GM12878 (cell line): ENCODE measurements at regions not wholly inside any gene's neighbourhood (a gene's known extent, or its start where the extent isn't known, plus 50 kb on each side); places are given as distances from the start of the nearest gene placed in this dataset.

Experiments
- ATAC-seq: fragments of 200-7000 bp; cut with Tn5 transposase; 3 replicates; pipeline ENCODE4 v1.9.1; 2020; ENCODE audit warnings: mild to moderate bottlenecking, moderate library complexity
- BruUV-seq: library from RNA; stranded (reverse); fragments of 400-500 nt; replicated peaks from 2 replicates; lab custom pipeline; 2021; lab: Mats Ljungman, UMichigan
- CTCF ChIA-PET: fragments of 300-600 bp; sonication (Branson Sonifier 250); formaldehyde crosslinking; extraction: SDS; loops from one replicate; lab custom pipeline; 2021; ENCODE audit warnings: inconsistent platforms; lab: Yijun Ruan, JAX
- POLR2A ChIA-PET: fragments of 350-600 bp; formaldehyde crosslinking; extraction: SDS; loops from one replicate; lab custom pipeline; 2021; ENCODE audit warnings: inconsistent platforms; lab: Charles Lee
- RAD21 ChIA-PET: fragments of 300-600 bp; sonication (Branson Sonifier 250); formaldehyde crosslinking; loops from one replicate; lab custom pipeline; 2023; ENCODE audit warnings: antibody characterized with exemption; ENCODE audit not compliant: unreplicated experiment; lab: Charles Lee
- SMC1A ChIA-PET: fragments of 300-600 bp; sonication (Branson Sonifier 250); formaldehyde crosslinking; loops from one replicate; lab custom pipeline; 2023; ENCODE audit not compliant: unreplicated experiment, uncharacterized antibody; lab: Charles Lee
- DNase-seq: peaks from one replicate; pipeline ENCODE4 v3.0.0-alpha.2; 2011; ENCODE audit warnings: low read depth, low spot score
- FAIRE-seq: peaks from 3 replicates; lab custom pipeline; 2011; peaks lifted over from hg19 to GRCh38; lab: Jason Lieb, UNC
- H2AFZ ChIP-seq: 2 replicates; pipeline ENCODE4 v1.6.0; 2011; ENCODE audit warnings: low read depth, low read length, control low read depth; ENCODE audit not compliant: control insufficient read depth
- H3K27ac ChIP-seq: 2 replicates; pipeline ENCODE4 v1.5.1; 2011; ENCODE audit warnings: control low read depth; ENCODE audit not compliant: control insufficient read depth, insufficient read depth
- H3K27me3 ChIP-seq, 2 experiments: replicated peaks in 1 of 2; 2 replicates each; pipeline versions ENCODE4 v1.6.0 to v1.6.1; 2011; ENCODE audit warnings: low read length in 1 of 2; ENCODE audit not compliant: control insufficient read depth in 2 of 2, insufficient read depth in 2 of 2
- H3K36me3 ChIP-seq, 2 experiments: 2 replicates each; pipeline ENCODE4 v1.5.1; 2011; ENCODE audit warnings: low read length in 1 of 2; ENCODE audit not compliant: control insufficient read depth in 2 of 2, insufficient read depth in 2 of 2
- H3K4me1 ChIP-seq: 2 replicates; pipeline ENCODE4 v1.6.1; 2011; ENCODE audit warnings: mild to moderate bottlenecking, low read length, moderate library complexity, mixed read lengths; ENCODE audit not compliant: control insufficient read depth, insufficient read depth
- H3K4me2 ChIP-seq: 2 replicates; pipeline ENCODE4 v1.6.0; 2011; ENCODE audit warnings: control low read depth; ENCODE audit not compliant: control insufficient read depth, insufficient read depth
- H3K4me3 ChIP-seq: fragments of 200-600 bp; sonication (generic); 2 replicates; pipeline ENCODE4 v1.5.1; 2016
- H3K79me2 ChIP-seq: 2 replicates; pipeline ENCODE4 v1.6.0; 2011; ENCODE audit warnings: low read length; ENCODE audit not compliant: control insufficient read depth, insufficient read depth
- H3K9ac ChIP-seq: 2 replicates; pipeline ENCODE4 v1.8.0; 2011; ENCODE audit warnings: low read length, control low read depth, mixed read lengths; ENCODE audit not compliant: control insufficient read depth, insufficient read depth
- H3K9me3 ChIP-seq: replicated peaks from 3 replicates; pipeline ENCODE4 v1.5.1; 2011; ENCODE audit warnings: mild to moderate bottlenecking, low read length; ENCODE audit not compliant: control insufficient read depth, insufficient read depth
- H4K20me1 ChIP-seq: 2 replicates; pipeline ENCODE4 v1.6.0; 2011; ENCODE audit not compliant: control insufficient read depth, insufficient read depth
- BHLHE40 ChIP-seq, 2 experiments: fragments of 450-650 bp in 1 of 2; IDR thresholded peaks; 2 replicates each; pipeline ENCODE4 v1.6.1; 2011 to 2017; ENCODE audit warnings: low read depth in 2 of 2, borderline replicate concordance in 1 of 2, improper control_type of control experiment in 1 of 2, low read length in 1 of 2, mild to moderate bottlenecking in 1 of 2
- CEBPB ChIP-seq, 2 experiments: fragments of 150-350 bp in 1 of 2; IDR thresholded peaks; 2 replicates each; pipeline ENCODE4 v1.6.1; 2012 to 2014; ENCODE audit warnings: low read depth in 2 of 2, low read length in 2 of 2, borderline replicate concordance in 1 of 2, inconsistent platforms in 1 of 2
- CHD2 ChIP-seq: IDR thresholded peaks from 2 replicates; pipeline ENCODE4 v1.6.1; 2011; ENCODE audit warnings: low read depth, low read length, improper control_type of control experiment, borderline replicate concordance
- CHD4 ChIP-seq: fragments of 200-600 bp; sonication (generic); IDR thresholded peaks from 2 replicates; pipeline ENCODE4 v1.6.1; 2016; ENCODE audit warnings: mild to moderate bottlenecking
- NFYB ChIP-seq: IDR thresholded peaks from 2 replicates; pipeline ENCODE4 v1.6.1; 2011; ENCODE audit warnings: low read depth, mild to moderate bottlenecking, low read length, improper control_type of control experiment, moderate library complexity; ENCODE audit not compliant: insufficient read depth
- NR2F1 ChIP-seq: fragments of 450-650 bp; conservative IDR thresholded peaks from 2 replicates; pipeline ENCODE4 v1.6.1; 2017; ENCODE audit warnings: mild to moderate bottlenecking
- TARDBP ChIP-seq: IDR thresholded peaks from 2 replicates; pipeline ENCODE4 v1.6.1; 2016; ENCODE audit warnings: borderline replicate concordance
- TBL1XR1 ChIP-seq: IDR thresholded peaks from 2 replicates; pipeline ENCODE4 v1.6.1; 2012; ENCODE audit warnings: low read depth, low read length, improper control_type of control experiment
- YY1 ChIP-seq: IDR thresholded peaks from 2 replicates; pipeline ENCODE4 v1.6.1; 2011; ENCODE audit warnings: low read depth, mild to moderate bottlenecking, low read length
- WGBS: methylation state at CpG from one replicate; pipeline ENCODE4 v1.1.6; 2016; ENCODE audit warnings: low lambda C conversion rate; ENCODE audit not compliant: insufficient replicate concordance, insufficient coverage; ENCODE audit errors: missing lambda C conversion rate; 5-methylcytosine and 5-hydroxymethylcytosine counted together
- in situ Hi-C: fragments of 300-500 bp; cut with MboI; formaldehyde crosslinking; loops from 9 replicates; pipeline ENCODE4 v1.14.3; 2018; ENCODE audit warnings: mixed read lengths
- intact Hi-C: fragments of 100-400 bp; cut with micrococcal nuclease; formaldehyde crosslinking; loops from one replicate; pipeline ENCODE4 v1.14.2; 2022; ENCODE audit not compliant: unreplicated experiment
- TF ChIP-seq, protein P1 (sequence below): fragments of 450-650 bp; IDR thresholded peaks from 2 replicates; pipeline ENCODE4 v1.6.1; 2018; ENCODE audit warnings: mild to moderate bottlenecking, low read depth, moderate library complexity; ENCODE audit not compliant: partially characterized antibody
- TF ChIP-seq, protein P2 (sequence below): fragments of 450-650 bp; IDR thresholded peaks from 2 replicates; pipeline ENCODE4 v1.6.1; 2017; ENCODE audit warnings: mild to moderate bottlenecking
- TF ChIP-seq, protein P3 (sequence below): fragments of 150-350 bp; IDR thresholded peaks from 2 replicates; pipeline ENCODE4 v1.6.1; 2014; ENCODE audit warnings: mild to moderate bottlenecking, low read depth, low read length
- TF ChIP-seq, protein P4 (sequence below): fragments of 450-650 bp; formaldehyde crosslinking; IDR thresholded peaks from 2 replicates; pipeline ENCODE4 v1.4.0; 2022; ENCODE audit warnings: mild to moderate bottlenecking, moderate library complexity
- TF ChIP-seq, protein P5 (sequence below): IDR thresholded peaks from 2 replicates; pipeline ENCODE4 v1.6.1; 2011; ENCODE audit warnings: borderline replicate concordance, low read depth, mild to moderate bottlenecking, moderate library complexity, low read length; ENCODE audit not compliant: insufficient read depth, poor library complexity, severe bottlenecking

DNA sequence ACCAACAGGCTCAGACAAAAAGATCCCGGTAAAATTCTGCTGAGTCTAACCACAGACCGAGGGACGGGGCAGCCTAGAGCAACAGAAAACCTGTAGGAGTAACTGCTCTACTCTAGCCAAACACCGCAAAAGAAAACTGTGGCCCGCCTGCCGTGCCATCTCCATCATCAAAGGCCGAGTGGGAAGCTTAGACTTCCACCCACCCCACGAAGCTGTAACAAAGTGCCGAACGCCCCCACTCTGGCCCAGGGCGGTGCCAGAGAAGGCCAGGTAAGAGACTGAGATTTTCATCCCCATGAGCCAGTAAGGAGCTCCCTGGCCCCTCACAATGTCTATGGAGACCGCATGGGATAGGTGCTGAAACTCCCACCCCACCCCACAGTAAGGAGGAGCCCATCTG is 231.9 kb upstream of the COX10 start:
- ChIA-PET RAD21 (no interaction called here), CTCF (no interaction called here), POLR2A (no interaction called here), SMC1A (no interaction called here)
- DNase-seq: no peak
- 57% methylated on average over 12 of the region's 12 CpGs for WGBS
- Histone ChIP-seq H3K27me3 (no peaks in the 10 kb centered on the region), H3K4me3 (no peak overlapping the region), H3K36me3 (no peaks in the 10 kb centered on the region), H3K27ac (no peak overlapping the region), H3K9ac (no peak overlapping the region), H3K79me2 (no peaks in the 10 kb centered on the region), H4K20me1 (no peaks in the 10 kb centered on the region), H3K4me1 (no peaks in the 10 kb centered on the region), H3K4me2 (no peak overlapping the region), H3K9me3 (no peaks in the 10 kb centered on the region), H2AFZ (no peak overlapping the region)
- no peak for FAIRE-seq
- intact Hi-C loops (no loop called here), in situ Hi-C loops (no loop called here)
- BruUV-seq: no TSS peak
- ATAC-seq: no peak
- TF ChIP-seq NR2F1 (no peak), TBL1XR1 (no peak), CHD2 (no peak), BHLHE40 (IDR thresholded peaks at IDR 0.05; ENCODE audit: borderline replicate concordance in 1 of 2, low read depth in 2 of 2, low read length in 1 of 2) (no peak), TARDBP (no peak), CHD4 (no peak), NFYB (no peak), YY1 (no peak), CEBPB (IDR thresholded peaks at IDR 0.05; ENCODE audit: borderline replicate concordance in 1 of 2, low read depth in 2 of 2, low read length in 2 of 2) (no peak)
- TF ChIP-seq, protein P1, sequence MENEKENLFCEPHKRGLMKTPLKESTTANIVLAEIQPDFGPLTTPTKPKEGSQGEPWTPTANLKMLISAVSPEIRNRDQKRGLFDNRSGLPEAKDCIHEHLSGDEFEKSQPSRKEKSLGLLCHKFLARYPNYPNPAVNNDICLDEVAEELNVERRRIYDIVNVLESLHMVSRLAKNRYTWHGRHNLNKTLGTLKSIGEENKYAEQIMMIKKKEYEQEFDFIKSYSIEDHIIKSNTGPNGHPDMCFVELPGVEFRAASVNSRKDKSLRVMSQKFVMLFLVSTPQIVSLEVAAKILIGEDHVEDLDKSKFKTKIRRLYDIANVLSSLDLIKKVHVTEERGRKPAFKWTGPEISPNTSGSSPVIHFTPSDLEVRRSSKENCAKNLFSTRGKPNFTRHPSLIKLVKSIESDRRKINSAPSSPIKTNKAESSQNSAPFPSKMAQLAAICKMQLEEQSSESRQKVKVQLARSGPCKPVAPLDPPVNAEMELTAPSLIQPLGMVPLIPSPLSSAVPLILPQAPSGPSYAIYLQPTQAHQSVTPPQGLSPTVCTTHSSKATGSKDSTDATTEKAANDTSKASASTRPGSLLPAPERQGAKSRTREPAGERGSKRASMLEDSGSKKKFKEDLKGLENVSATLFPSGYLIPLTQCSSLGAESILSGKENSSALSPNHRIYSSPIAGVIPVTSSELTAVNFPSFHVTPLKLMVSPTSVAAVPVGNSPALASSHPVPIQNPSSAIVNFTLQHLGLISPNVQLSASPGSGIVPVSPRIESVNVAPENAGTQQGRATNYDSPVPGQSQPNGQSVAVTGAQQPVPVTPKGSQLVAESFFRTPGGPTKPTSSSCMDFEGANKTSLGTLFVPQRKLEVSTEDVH: no peak
- TF ChIP-seq, protein P2, sequence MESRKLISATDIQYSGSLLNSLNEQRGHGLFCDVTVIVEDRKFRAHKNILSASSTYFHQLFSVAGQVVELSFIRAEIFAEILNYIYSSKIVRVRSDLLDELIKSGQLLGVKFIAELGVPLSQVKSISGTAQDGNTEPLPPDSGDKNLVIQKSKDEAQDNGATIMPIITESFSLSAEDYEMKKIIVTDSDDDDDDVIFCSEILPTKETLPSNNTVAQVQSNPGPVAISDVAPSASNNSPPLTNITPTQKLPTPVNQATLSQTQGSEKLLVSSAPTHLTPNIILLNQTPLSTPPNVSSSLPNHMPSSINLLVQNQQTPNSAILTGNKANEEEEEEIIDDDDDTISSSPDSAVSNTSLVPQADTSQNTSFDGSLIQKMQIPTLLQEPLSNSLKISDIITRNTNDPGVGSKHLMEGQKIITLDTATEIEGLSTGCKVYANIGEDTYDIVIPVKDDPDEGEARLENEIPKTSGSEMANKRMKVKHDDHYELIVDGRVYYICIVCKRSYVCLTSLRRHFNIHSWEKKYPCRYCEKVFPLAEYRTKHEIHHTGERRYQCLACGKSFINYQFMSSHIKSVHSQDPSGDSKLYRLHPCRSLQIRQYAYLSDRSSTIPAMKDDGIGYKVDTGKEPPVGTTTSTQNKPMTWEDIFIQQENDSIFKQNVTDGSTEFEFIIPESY: no peak
- TF ChIP-seq, protein P3, sequence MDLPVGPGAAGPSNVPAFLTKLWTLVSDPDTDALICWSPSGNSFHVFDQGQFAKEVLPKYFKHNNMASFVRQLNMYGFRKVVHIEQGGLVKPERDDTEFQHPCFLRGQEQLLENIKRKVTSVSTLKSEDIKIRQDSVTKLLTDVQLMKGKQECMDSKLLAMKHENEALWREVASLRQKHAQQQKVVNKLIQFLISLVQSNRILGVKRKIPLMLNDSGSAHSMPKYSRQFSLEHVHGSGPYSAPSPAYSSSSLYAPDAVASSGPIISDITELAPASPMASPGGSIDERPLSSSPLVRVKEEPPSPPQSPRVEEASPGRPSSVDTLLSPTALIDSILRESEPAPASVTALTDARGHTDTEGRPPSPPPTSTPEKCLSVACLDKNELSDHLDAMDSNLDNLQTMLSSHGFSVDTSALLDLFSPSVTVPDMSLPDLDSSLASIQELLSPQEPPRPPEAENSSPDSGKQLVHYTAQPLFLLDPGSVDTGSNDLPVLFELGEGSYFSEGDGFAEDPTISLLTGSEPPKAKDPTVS: no peak
- TF ChIP-seq, protein P4, sequence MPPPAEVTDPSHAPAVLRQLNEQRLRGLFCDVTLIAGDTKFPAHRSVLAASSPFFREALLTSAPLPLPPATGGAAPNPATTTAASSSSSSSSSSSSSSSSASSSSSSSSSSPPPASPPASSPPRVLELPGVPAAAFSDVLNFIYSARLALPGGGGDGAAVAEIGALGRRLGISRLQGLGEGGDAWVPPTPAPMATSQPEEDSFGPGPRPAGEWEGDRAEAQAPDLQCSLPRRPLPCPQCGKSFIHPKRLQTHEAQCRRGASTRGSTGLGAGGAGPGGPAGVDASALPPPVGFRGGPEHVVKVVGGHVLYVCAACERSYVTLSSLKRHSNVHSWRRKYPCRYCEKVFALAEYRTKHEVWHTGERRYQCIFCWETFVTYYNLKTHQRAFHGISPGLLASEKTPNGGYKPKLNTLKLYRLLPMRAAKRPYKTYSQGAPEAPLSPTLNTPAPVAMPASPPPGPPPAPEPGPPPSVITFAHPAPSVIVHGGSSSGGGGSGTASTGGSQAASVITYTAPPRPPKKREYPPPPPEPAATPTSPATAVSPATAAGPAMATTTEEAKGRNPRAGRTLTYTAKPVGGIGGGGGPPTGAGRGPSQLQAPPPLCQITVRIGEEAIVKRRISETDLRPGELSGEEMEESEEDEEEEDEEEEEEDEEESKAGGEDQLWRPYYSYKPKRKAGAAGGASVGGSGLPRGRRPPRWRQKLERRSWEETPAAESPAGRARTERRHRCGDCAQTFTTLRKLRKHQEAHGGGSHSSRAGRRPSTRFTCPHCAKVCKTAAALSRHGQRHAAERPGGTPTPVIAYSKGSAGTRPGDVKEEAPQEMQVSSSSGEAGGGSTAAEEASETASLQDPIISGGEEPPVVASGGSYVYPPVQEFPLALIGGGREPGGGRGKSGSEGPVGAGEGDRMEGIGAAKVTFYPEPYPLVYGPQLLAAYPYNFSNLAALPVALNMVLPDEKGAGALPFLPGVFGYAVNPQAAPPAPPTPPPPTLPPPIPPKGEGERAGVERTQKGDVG (CRISPR knock-in tag): no peak
- TF ChIP-seq, protein P5, sequence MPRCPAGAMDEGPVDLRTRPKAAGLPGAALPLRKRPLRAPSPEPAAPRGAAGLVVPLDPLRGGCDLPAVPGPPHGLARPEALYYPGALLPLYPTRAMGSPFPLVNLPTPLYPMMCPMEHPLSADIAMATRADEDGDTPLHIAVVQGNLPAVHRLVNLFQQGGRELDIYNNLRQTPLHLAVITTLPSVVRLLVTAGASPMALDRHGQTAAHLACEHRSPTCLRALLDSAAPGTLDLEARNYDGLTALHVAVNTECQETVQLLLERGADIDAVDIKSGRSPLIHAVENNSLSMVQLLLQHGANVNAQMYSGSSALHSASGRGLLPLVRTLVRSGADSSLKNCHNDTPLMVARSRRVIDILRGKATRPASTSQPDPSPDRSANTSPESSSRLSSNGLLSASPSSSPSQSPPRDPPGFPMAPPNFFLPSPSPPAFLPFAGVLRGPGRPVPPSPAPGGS: no peak
